HUES6 (cell line): ENCODE measurements at regions not wholly inside any gene's neighbourhood (a gene's known extent, or its start where the extent isn't known, plus 50 kb on each side); places are given as distances from the start of the nearest gene placed in this dataset.

ENCODE experiments used
- H3K27ac ChIP-seq: 2 replicates; pipeline ENCODE4 v1.7.0; 2013; ENCODE audit warnings: low read depth, mild to moderate bottlenecking, low read length, inconsistent platforms
- H3K27me3 ChIP-seq: 2 replicates; pipeline ENCODE4 v1.6.1; 2013; ENCODE audit warnings: low read length; ENCODE audit not compliant: control insufficient read depth, insufficient read depth
- H3K36me3 ChIP-seq: 2 replicates; pipeline ENCODE4 v1.6.1; 2013; ENCODE audit warnings: low read length; ENCODE audit not compliant: control insufficient read depth, insufficient read depth
- H3K4me1 ChIP-seq: 2 replicates; pipeline ENCODE4 v1.6.1; 2013; ENCODE audit warnings: low read length; ENCODE audit not compliant: control insufficient read depth, insufficient read depth
- H3K4me3 ChIP-seq: 2 replicates; pipeline ENCODE4 v1.5.1; 2013; ENCODE audit warnings: low read depth, low read length
- H3K9ac ChIP-seq: one replicate; pipeline ENCODE4 v1.6.1; 2013; ENCODE audit warnings: mild to moderate bottlenecking, low read length
- H3K9me3 ChIP-seq: 2 replicates; pipeline ENCODE4 v1.6.1; 2013; ENCODE audit warnings: low read depth, low read length; ENCODE audit not compliant: control insufficient read depth, insufficient read depth

DNA sequence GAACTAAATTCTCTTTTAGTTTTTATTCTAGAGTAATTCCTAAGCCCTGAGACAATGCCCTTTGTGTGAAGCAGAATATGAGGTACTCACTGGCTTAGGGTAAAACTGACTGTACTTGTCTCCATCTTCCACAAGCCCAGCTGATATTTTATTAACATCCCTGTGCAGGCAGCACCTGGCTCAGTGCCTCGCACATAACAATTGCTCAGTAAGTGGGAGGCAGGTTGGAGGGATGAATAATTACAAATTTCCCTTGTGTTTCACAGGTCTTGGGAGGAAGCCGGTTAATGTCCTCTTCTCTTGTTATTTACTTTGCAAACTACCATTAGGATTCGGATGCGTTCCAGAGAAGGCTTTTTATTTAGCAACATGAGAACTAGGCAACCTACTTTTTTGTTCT lies 249.8 kb upstream of the FSHR start:
- H3K4me1 ChIP-seq = peaks cover 8% of the 10 kb centered on the region; the same call in 1 of the 2 replicates
- H3K9ac ChIP-seq = no peak overlapping the region
- H3K9me3 ChIP-seq = no peaks in the 10 kb centered on the region
- no peak overlapping the region for H3K4me3 ChIP-seq
- no peaks in the 10 kb centered on the region for H3K27me3 ChIP-seq
- no peaks in the 10 kb centered on the region for H3K36me3 ChIP-seq
- no peak overlapping the region for H3K27ac ChIP-seq

- no peaks in the 10 kb centered on the region for H3K9me3 ChIP-seq
- H3K27ac ChIP-seq = no peak overlapping the region
- H3K4me3 ChIP-seq = no peak overlapping the region
- no peak overlapping the region for H3K9ac ChIP-seq
- no peaks in the 10 kb centered on the region for H3K27me3 ChIP-seq
- H3K36me3 ChIP-seq = no peaks in the 10 kb centered on the region
- H3K4me1 ChIP-seq = peaks cover 8% of the 10 kb centered on the region; the same call in 1 of the 2 replicates
Observed at GRCh38 chr2:49403637-49404036, 249.3 kb upstream of the FSHR start.

GRCh38 chr2:49379406-49379805 lies 225.1 kb upstream of the FSHR start:
- Histone ChIP-seq H3K9ac (no peak overlapping the region), H3K4me1 (no peaks in the 10 kb centered on the region), H3K27me3 (no peaks in the 10 kb centered on the region; the same call in 1 of the 2 replicates), H3K36me3 (no peaks in the 10 kb centered on the region), H3K27ac (no peak overlapping the region), H3K9me3 (no peaks in the 10 kb centered on the region), H3K4me3 (no peak overlapping the region)

DNA sequence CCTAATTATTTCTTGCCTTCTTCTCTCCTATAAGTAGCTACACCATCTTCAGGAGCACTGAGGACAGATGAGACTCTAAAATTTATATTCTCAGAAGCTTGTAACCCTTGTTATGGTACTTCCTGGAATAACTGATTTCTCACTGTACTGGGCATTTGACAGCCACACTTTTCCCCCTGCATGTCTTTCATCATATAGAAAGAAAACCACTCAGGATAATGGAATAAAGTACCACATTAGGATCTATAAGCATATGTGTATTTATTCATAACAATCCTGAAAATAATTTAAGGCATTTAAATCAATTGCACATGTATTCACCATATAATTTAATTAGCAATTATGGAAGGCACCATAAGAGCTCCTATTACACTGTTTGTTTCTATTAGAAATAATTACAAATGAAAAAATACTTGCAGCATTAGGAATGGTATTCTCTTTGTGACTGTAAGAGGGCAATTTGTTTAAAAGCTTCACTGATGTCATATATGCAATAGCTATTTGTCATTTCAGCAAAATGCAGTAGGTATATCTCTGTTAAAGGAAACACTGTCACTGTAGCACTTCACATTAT lies 216.9 kb upstream of the FSHR start:
- H3K27me3 ChIP-seq = no peaks in the 10 kb centered on the region
- H3K9ac ChIP-seq = no peak overlapping the region
- H3K36me3 ChIP-seq = no peaks in the 10 kb centered on the region
- no peaks in the 10 kb centered on the region; the same call in none of the 2 replicates for H3K4me1 ChIP-seq
- no peak overlapping the region for H3K4me3 ChIP-seq
- H3K27ac ChIP-seq = no peak overlapping the region
- no peaks in the 10 kb centered on the region for H3K9me3 ChIP-seq

GRCh38 chr2:49369650-49370049 lies 215.3 kb upstream of the FSHR start:
- no peaks in the 10 kb centered on the region for H3K9me3 ChIP-seq
- no peak overlapping the region for H3K27ac ChIP-seq
- no peak overlapping the region for H3K4me3 ChIP-seq
- H3K27me3 ChIP-seq = no peaks in the 10 kb centered on the region
- H3K36me3 ChIP-seq = no peaks in the 10 kb centered on the region
- H3K4me1 ChIP-seq = no peaks in the 10 kb centered on the region; the same call in none of the 2 replicates
- no peak overlapping the region for H3K9ac ChIP-seq

- Histone ChIP-seq H3K9me3 (no peaks in the 10 kb centered on the region), H3K27ac (no peak overlapping the region), H3K9ac (no peak overlapping the region), H3K4me1 (no peaks in the 10 kb centered on the region; the same call in none of the 2 replicates), H3K4me3 (no peak overlapping the region), H3K36me3 (no peaks in the 10 kb centered on the region), H3K27me3 (no peaks in the 10 kb centered on the region)
Observed at GRCh38 chr2:49369101-49369500, 214.8 kb upstream of the FSHR start.

GRCh38 chr2:49367003-49367402 lies 212.7 kb upstream of the FSHR start:
- Histone ChIP-seq H3K4me1 (no peaks in the 10 kb centered on the region; the same call in none of the 2 replicates), H3K9me3 (no peaks in the 10 kb centered on the region), H3K27ac (no peak overlapping the region), H3K36me3 (no peaks in the 10 kb centered on the region), H3K27me3 (no peaks in the 10 kb centered on the region), H3K4me3 (no peak overlapping the region), H3K9ac (no peak overlapping the region)

GRCh38 chr2:49360407-49360767 lies 206.1 kb upstream of the FSHR start:
- Histone ChIP-seq H3K27me3 (no peaks in the 10 kb centered on the region), H3K9me3 (no peaks in the 10 kb centered on the region), H3K27ac (no peak overlapping the region), H3K9ac (no peak overlapping the region), H3K4me3 (no peak overlapping the region), H3K4me1 (peaks cover 6% of the 10 kb centered on the region), H3K36me3 (no peaks in the 10 kb centered on the region)

DNA sequence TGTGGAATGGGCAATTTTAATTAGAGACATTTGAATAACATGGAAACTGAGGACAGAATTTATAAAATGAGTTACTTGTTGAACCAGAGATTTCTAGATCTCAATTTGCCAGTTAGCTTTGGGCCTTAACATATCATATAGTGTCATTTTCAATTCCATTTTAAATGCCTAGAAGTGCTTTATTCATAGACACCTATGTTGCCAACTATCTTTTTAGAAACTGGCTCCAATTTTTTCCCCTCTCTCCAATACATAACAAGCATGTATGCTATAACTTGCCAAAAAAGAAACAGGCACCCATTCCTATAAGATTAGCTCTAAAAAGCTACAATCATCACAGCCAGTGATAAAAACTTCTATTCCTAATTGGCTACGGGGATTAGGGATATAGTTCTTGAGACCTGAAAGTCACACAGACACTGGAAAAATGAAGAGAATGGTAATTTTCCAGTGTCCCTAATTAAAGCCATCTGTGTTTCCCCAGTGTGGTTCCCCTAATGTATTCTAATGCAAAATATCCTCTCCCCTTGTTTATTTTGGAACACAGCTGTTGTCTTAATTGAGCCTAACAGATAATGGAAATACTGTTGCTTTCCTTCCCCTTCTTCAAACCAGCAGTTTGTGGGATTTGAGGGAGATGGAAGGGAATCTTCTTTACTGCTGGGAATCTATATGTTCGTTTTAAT lies 205.5 kb upstream of the FSHR start:
- Histone ChIP-seq H3K9me3 (no peaks in the 10 kb centered on the region), H3K27ac (no peak overlapping the region), H3K27me3 (no peaks in the 10 kb centered on the region), H3K4me1 (peaks cover 6% of the 10 kb centered on the region), H3K9ac (no peak overlapping the region), H3K4me3 (no peak overlapping the region), H3K36me3 (no peaks in the 10 kb centered on the region)

- Histone ChIP-seq H3K27me3 (no peaks in the 10 kb centered on the region), H3K27ac (no peak overlapping the region), H3K9me3 (no peaks in the 10 kb centered on the region), H3K9ac (no peak overlapping the region), H3K4me3 (no peak overlapping the region), H3K36me3 (no peaks in the 10 kb centered on the region), H3K4me1 (peaks cover 6% of the 10 kb centered on the region)
Observed at GRCh38 chr2:49355611-49356010, 201.3 kb upstream of the FSHR start.

DNA sequence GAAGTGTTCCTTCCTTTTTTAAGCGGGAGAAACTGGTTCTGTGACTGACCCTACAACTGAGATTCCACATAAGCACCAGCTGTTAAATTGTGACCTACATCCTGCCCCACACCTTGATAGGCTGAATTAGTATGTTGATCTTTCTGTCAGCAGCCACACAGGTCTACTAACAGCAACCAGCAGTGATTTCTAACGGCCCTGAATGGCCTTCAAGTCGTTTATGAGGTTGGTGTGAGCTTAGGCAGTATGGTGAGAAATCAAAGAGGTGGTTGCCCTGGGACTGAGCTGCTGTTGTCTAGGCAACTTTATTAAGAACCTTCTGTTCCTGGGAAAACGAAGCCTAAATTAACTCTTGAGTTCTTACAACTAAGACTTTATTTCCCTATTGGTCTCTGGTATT lies 197.2 kb upstream of the FSHR start:
- H3K4me3 ChIP-seq = no peak overlapping the region
- H3K27me3 ChIP-seq = no peaks in the 10 kb centered on the region
- no peaks in the 10 kb centered on the region for H3K9me3 ChIP-seq
- no peak overlapping the region for H3K9ac ChIP-seq
- no peak overlapping the region for H3K27ac ChIP-seq
- no peaks in the 10 kb centered on the region for H3K4me1 ChIP-seq
- H3K36me3 ChIP-seq = no peaks in the 10 kb centered on the region
